IPS DF 6.9 (cell line): ENCODE measurements at regions not wholly inside any gene's neighbourhood (a gene's known extent, or its start where the extent isn't known, plus 50 kb on each side); places are given as distances from the start of the nearest gene placed in this dataset.
"Not testable (repeated sequence)": the region's sequence is repeated elsewhere in the genome, so short reads cannot be mapped to it uniquely, and the experiment has no call there.

ENCODE experiments used
- DNase-seq: peaks from one replicate; pipeline ENCODE4 v3.0.0-alpha.2; 2013; ENCODE audit warnings: low read depth, low spot score
- H3K27ac ChIP-seq: one replicate; pipeline ENCODE4 v1.5.1; 2013; ENCODE audit warnings: low read length, control low read depth
- H3K27me3 ChIP-seq: 2 replicates; pipeline ENCODE4 v1.6.1; 2013; ENCODE audit warnings: mild to moderate bottlenecking, low read length; ENCODE audit not compliant: control insufficient read depth, insufficient read depth
- H3K36me3 ChIP-seq: 2 replicates; pipeline ENCODE4 v1.6.1; 2013; ENCODE audit warnings: low read length; ENCODE audit not compliant: control insufficient read depth, insufficient read depth
- H3K4me1 ChIP-seq: 2 replicates; pipeline ENCODE4 v1.6.1; 2013; ENCODE audit warnings: low read length; ENCODE audit not compliant: control insufficient read depth, insufficient read depth
- H3K4me3 ChIP-seq: 2 replicates; pipeline ENCODE4 v1.5.1; 2013; ENCODE audit warnings: mild to moderate bottlenecking, low read length
- H3K9me3 ChIP-seq: 2 replicates; pipeline ENCODE4 v1.6.1; 2013; ENCODE audit warnings: low read length, inconsistent platforms; ENCODE audit not compliant: control insufficient read depth, insufficient read depth
- WGBS: extraction: QIAGEN DNeasy Blood & Tissue Kit; methylation state at CpG from one replicate; pipeline ENCODE4 v1.1.7; 2013; ENCODE audit warnings: mixed read lengths, missing lambda C conversion rate; ENCODE audit not compliant: insufficient read length, insufficient coverage; 5-methylcytosine and 5-hydroxymethylcytosine counted together

GRCh38 chr1:91207691-91208090 lies 185.9 kb upstream of the ZNF644 start:
- H3K27ac ChIP-seq, DNase-seq, H3K4me3 ChIP-seq, H3K27me3 ChIP-seq, H3K36me3 ChIP-seq, H3K4me1 ChIP-seq, H3K9me3 ChIP-seq: not testable (repeated sequence)
- no CpG with 5 or more reads among the region's 7 CpGs for WGBS

- not testable (repeated sequence) for H3K4me1 ChIP-seq, H3K27ac ChIP-seq, H3K27me3 ChIP-seq, DNase-seq, H3K36me3 ChIP-seq, H3K4me3 ChIP-seq, H3K9me3 ChIP-seq
- WGBS: no CpG with 5 or more reads among the region's 9 CpGs
Measured at GRCh38 chr1:91204150-91204549, 182.3 kb upstream of the ZNF644 start.

- no peaks in the 10 kb centered on the region for H3K36me3 ChIP-seq
- H3K9me3 ChIP-seq: no peaks in the 10 kb centered on the region
- H3K27ac ChIP-seq: no peak overlapping the region
- H3K4me1 ChIP-seq: no peaks in the 10 kb centered on the region
- H3K27me3 ChIP-seq: no peaks in the 10 kb centered on the region
- no CpG with 5 or more reads among the region's 1 CpG for WGBS
- no peak for DNase-seq
- H3K4me3 ChIP-seq: no peak overlapping the region
Measured at GRCh38 chr1:91201694-91202093, 179.9 kb upstream of the ZNF644 start.

GRCh38 chr1:91201176-91201575 lies 179.3 kb upstream of the ZNF644 start:
- no peaks in the 10 kb centered on the region for H3K36me3 ChIP-seq
- no CpG with 5 or more reads among the region's 3 CpGs for WGBS
- H3K9me3 ChIP-seq: no peaks in the 10 kb centered on the region
- no peak overlapping the region for H3K27ac ChIP-seq
- no peak for DNase-seq
- no peaks in the 10 kb centered on the region for H3K27me3 ChIP-seq
- H3K4me1 ChIP-seq: no peaks in the 10 kb centered on the region
- H3K4me3 ChIP-seq: no peak overlapping the region

GRCh38 chr1:91200675-91201074 lies 178.8 kb upstream of the ZNF644 start:
- no peaks in the 10 kb centered on the region for H3K36me3 ChIP-seq
- no peak overlapping the region for H3K4me3 ChIP-seq
- H3K27me3 ChIP-seq: no peaks in the 10 kb centered on the region
- H3K27ac ChIP-seq: no peak overlapping the region
- DNase-seq: no peak
- no peaks in the 10 kb centered on the region for H3K4me1 ChIP-seq
- H3K9me3 ChIP-seq: no peaks in the 10 kb centered on the region
- no CpG with 5 or more reads among the region's 5 CpGs for WGBS

- no peak for DNase-seq
- Histone ChIP-seq H3K27me3 (no peaks in the 10 kb centered on the region), H3K36me3 (no peaks in the 10 kb centered on the region), H3K9me3 (no peaks in the 10 kb centered on the region), H3K27ac (no peak overlapping the region), H3K4me3 (no peak overlapping the region), H3K4me1 (no peaks in the 10 kb centered on the region)
- WGBS: no CpG with 5 or more reads among the region's 6 CpGs
Measured at GRCh38 chr1:91199988-91200387, 178.2 kb upstream of the ZNF644 start.

GRCh38 chr1:91190996-91191395 lies 169.2 kb upstream of the ZNF644 start:
- 0 out of 2 replicates have a peak, but pooled peaks cover 2% of the 10 kb centered on the region for H3K4me1 ChIP-seq
- no peak overlapping the region for H3K27ac ChIP-seq
- H3K36me3 ChIP-seq: no peaks in the 10 kb centered on the region
- no CpG with 5 or more reads among the region's 4 CpGs for WGBS
- H3K4me3 ChIP-seq: no peak overlapping the region
- no peaks in the 10 kb centered on the region for H3K27me3 ChIP-seq
- DNase-seq: no peak
- H3K9me3 ChIP-seq: no peaks in the 10 kb centered on the region

GRCh38 chr1:91189096-91189495 lies 167.3 kb upstream of the ZNF644 start:
- Histone ChIP-seq H3K27ac (no peak overlapping the region), H3K4me3 (no peak overlapping the region), H3K4me1 (0 out of 2 replicates have a peak, but pooled peaks cover 2% of the 10 kb centered on the region), H3K9me3 (no peaks in the 10 kb centered on the region), H3K36me3 (no peaks in the 10 kb centered on the region), H3K27me3 (no peaks in the 10 kb centered on the region)
- DNase-seq: no peak
- no CpG with 5 or more reads among the region's 4 CpGs for WGBS

GRCh38 chr1:91182807-91183206 lies 161.0 kb upstream of the ZNF644 start:
- not testable (repeated sequence) for H3K36me3 ChIP-seq, H3K9me3 ChIP-seq, H3K4me3 ChIP-seq, H3K27ac ChIP-seq, H3K27me3 ChIP-seq, H3K4me1 ChIP-seq, DNase-seq

- WGBS: no CpG with 5 or more reads among the region's 1 CpG
- H3K4me3 ChIP-seq: no peak overlapping the region
- H3K9me3 ChIP-seq: no peaks in the 10 kb centered on the region
- H3K36me3 ChIP-seq: no peaks in the 10 kb centered on the region
- no peak for DNase-seq
- H3K27me3 ChIP-seq: no peaks in the 10 kb centered on the region
- H3K27ac ChIP-seq: no peak overlapping the region
- H3K4me1 ChIP-seq: 0 out of 2 replicates have a peak, but pooled peaks cover 1% of the 10 kb centered on the region
Measured at GRCh38 chr1:91176250-91176649, 154.4 kb upstream of the ZNF644 start.

- Histone ChIP-seq H3K27me3 (no peaks in the 10 kb centered on the region), H3K36me3 (no peaks in the 10 kb centered on the region), H3K9me3 (no peaks in the 10 kb centered on the region), H3K27ac (no peak overlapping the region), H3K4me3 (no peak overlapping the region), H3K4me1 (0 out of 2 replicates have a peak, but pooled peaks cover 1% of the 10 kb centered on the region)
- no peak for DNase-seq
- WGBS: no CpG with 5 or more reads among the region's 3 CpGs
Measured at GRCh38 chr1:91174734-91175133, 152.9 kb upstream of the ZNF644 start.
